GM23248 (cell line): ENCODE measurements at regions not wholly inside any gene's neighbourhood (a gene's known extent, or its start where the extent isn't known, plus 50 kb on each side); places are given as distances from the start of the nearest gene placed in this dataset.

Source experiments
- DNase-seq: peaks from one replicate; pipeline ENCODE4 v3.0.0-alpha.2; 2015
- H2AFZ ChIP-seq: fragments of 200-600 bp; sonication (generic); 2 replicates; pipeline ENCODE4 v1.6.1; 2016; ENCODE audit warnings: antibody characterized with exemption
- H3F3A ChIP-seq: fragments of 200-600 bp; sonication (generic); 2 replicates; pipeline ENCODE4 v1.6.1; 2016; ENCODE audit warnings: mild to moderate bottlenecking, antibody characterized with exemption, mixed run types; ENCODE audit not compliant: insufficient read depth
- H3K27ac ChIP-seq: fragments of 200-600 bp; sonication (generic); 2 replicates; pipeline ENCODE4 v1.5.1; 2016; ENCODE audit warnings: mild to moderate bottlenecking
- H3K27me3 ChIP-seq: fragments of 200-600 bp; sonication (generic); replicated peaks from 2 replicates; pipeline ENCODE4 v1.6.1; 2016; ENCODE audit warnings: mild to moderate bottlenecking; ENCODE audit not compliant: insufficient read depth
- H3K36me3 ChIP-seq: fragments of 200-600 bp; sonication (generic); 2 replicates; pipeline ENCODE4 v1.6.1; 2016; ENCODE audit warnings: low read depth, mild to moderate bottlenecking
- H3K4me1 ChIP-seq: fragments of 200-600 bp; sonication (generic); 2 replicates; pipeline ENCODE4 v1.6.1; 2016; ENCODE audit warnings: mild to moderate bottlenecking; ENCODE audit not compliant: insufficient read depth
- H3K4me2 ChIP-seq: fragments of 200-600 bp; sonication (generic); one replicate; pipeline ENCODE4 v1.6.1; 2016; ENCODE audit warnings: mild to moderate bottlenecking; ENCODE audit not compliant: unreplicated experiment
- H3K4me3 ChIP-seq: fragments of 200-600 bp; sonication (generic); 2 replicates; pipeline ENCODE4 v1.5.1; 2016; ENCODE audit warnings: mild to moderate bottlenecking
- H3K79me2 ChIP-seq: fragments of 200-600 bp; sonication (generic); 2 replicates; pipeline ENCODE4 v1.6.1; 2016; ENCODE audit warnings: mild to moderate bottlenecking; ENCODE audit not compliant: insufficient read depth
- H3K9ac ChIP-seq: fragments of 200-600 bp; sonication (generic); 2 replicates; pipeline ENCODE4 v1.6.1; 2016; ENCODE audit warnings: mild to moderate bottlenecking
- H3K9me2 ChIP-seq: fragments of 200-600 bp; sonication (generic); 2 replicates; pipeline ENCODE4 v1.6.1; 2016; ENCODE audit warnings: mixed run types, mild to moderate bottlenecking, moderate library complexity; ENCODE audit not compliant: insufficient read depth
- H3K9me3 ChIP-seq: fragments of 200-600 bp; sonication (generic); one replicate; pipeline ENCODE4 v1.6.1; 2017; ENCODE audit warnings: low read depth
- H4K20me1 ChIP-seq: fragments of 200-600 bp; sonication (generic); 2 replicates; pipeline ENCODE4 v1.6.0; 2016; ENCODE audit not compliant: insufficient read depth
- EZH2 ChIP-seq: fragments of 200-600 bp; sonication (generic); IDR thresholded peaks from 2 replicates; pipeline ENCODE4 v1.6.1; 2018; ENCODE audit warnings: antibody characterized with exemption, mild to moderate bottlenecking; ENCODE audit not compliant: insufficient read depth, poor library complexity, severe bottlenecking
- EZH2phosphoT487 ChIP-seq: fragments of 200-600 bp; sonication (generic); IDR thresholded peaks from 2 replicates; pipeline ENCODE4 v1.6.1; 2018; ENCODE audit warnings: antibody characterized with exemption, moderate library complexity, mild to moderate bottlenecking, low read depth; ENCODE audit not compliant: insufficient read depth
- WGBS, 2 experiments: methylation state at CpG; one replicate each; pipeline ENCODE4 v1.1.6; 2015 to 2017; ENCODE audit warnings: low lambda C conversion rate in 2 of 2, low coverage in 1 of 2; ENCODE audit errors: missing lambda C conversion rate in 2 of 2; 5-methylcytosine and 5-hydroxymethylcytosine counted together
- in situ Hi-C: fragments of 300-500 bp; cut with MboI; formaldehyde crosslinking; loops from 2 replicates; pipeline ENCODE4 v1.15.0; 2020

- H3K9me2 ChIP-seq: no peaks in the 10 kb centered on the region
- TF ChIP-seq EZH2 (no peak), EZH2phosphoT487 (no peak)
- no peak overlapping the region for H3K9ac ChIP-seq
- H3K9me3 ChIP-seq: no peaks in the 10 kb centered on the region
- WGBS, 2 experiments: 20 to 39% methylated on average over 4 of the region's 4 CpGs
- no peak overlapping the region for H2AFZ ChIP-seq
- no peaks in the 10 kb centered on the region for H3F3A ChIP-seq
- H4K20me1 ChIP-seq: no peaks in the 10 kb centered on the region
- H3K4me1 ChIP-seq: no peaks in the 10 kb centered on the region
- H3K27me3 ChIP-seq: no peaks in the 10 kb centered on the region
- no peaks in the 10 kb centered on the region for H3K36me3 ChIP-seq
- H3K79me2 ChIP-seq: no peaks in the 10 kb centered on the region
- in situ Hi-C loops: no loop called here
- no peak overlapping the region for H3K27ac ChIP-seq
- no peak overlapping the region for H3K4me3 ChIP-seq
- no peak for DNase-seq
- no peak overlapping the region for H3K4me2 ChIP-seq
Observed at GRCh38 chr10:121404611-121405010, 193.6 kb downstream of the FGFR2 start.

- Histone ChIP-seq H4K20me1 (no peaks in the 10 kb centered on the region), H3F3A (no peaks in the 10 kb centered on the region), H3K4me3 (no peak overlapping the region), H3K4me1 (no peaks in the 10 kb centered on the region), H3K9me3 (no peaks in the 10 kb centered on the region), H3K27ac (no peak overlapping the region), H3K36me3 (no peaks in the 10 kb centered on the region), H3K9me2 (no peaks in the 10 kb centered on the region), H3K4me2 (no peak overlapping the region), H3K9ac (no peak overlapping the region), H3K27me3 (no peaks in the 10 kb centered on the region), H2AFZ (no peak overlapping the region), H3K79me2 (no peaks in the 10 kb centered on the region)
- in situ Hi-C loops: no loop called here
- no peak for DNase-seq
- no peak for TF ChIP-seq EZH2phosphoT487
- TF ChIP-seq EZH2: no peak
- 10 to 18% methylated on average over 3 of the region's 3 CpGs for WGBS, 2 experiments
Observed at GRCh38 chr10:121405096-121405495, 193.1 kb downstream of the FGFR2 start.

- Histone ChIP-seq H3K9me2 (no peaks in the 10 kb centered on the region), H3K9me3 (no peaks in the 10 kb centered on the region), H3F3A (no peaks in the 10 kb centered on the region), H3K27ac (no peak overlapping the region), H3K36me3 (no peaks in the 10 kb centered on the region), H3K4me1 (no peaks in the 10 kb centered on the region), H3K4me2 (no peak overlapping the region), H4K20me1 (no peaks in the 10 kb centered on the region), H3K9ac (no peak overlapping the region), H3K4me3 (no peak overlapping the region), H3K79me2 (no peaks in the 10 kb centered on the region), H2AFZ (no peak overlapping the region), H3K27me3 (no peaks in the 10 kb centered on the region)
- WGBS, 2 experiments: 47 to 48% methylated on average over 2 of the region's 2 CpGs
- in situ Hi-C loops: no loop called here
- TF ChIP-seq EZH2phosphoT487 (no peak), EZH2 (no peak)
- no peak for DNase-seq
Observed at GRCh38 chr10:121405549-121405948, 192.7 kb downstream of the FGFR2 start.

GRCh38 chr10:121405953-121406352 lies 192.3 kb downstream of the FGFR2 start:
- Histone ChIP-seq H3K4me3 (no peak overlapping the region), H3K9me3 (no peaks in the 10 kb centered on the region), H3K4me1 (no peaks in the 10 kb centered on the region), H3K27ac (no peak overlapping the region), H3K36me3 (no peaks in the 10 kb centered on the region), H3K9me2 (no peaks in the 10 kb centered on the region), H3K4me2 (no peak overlapping the region), H3K79me2 (no peaks in the 10 kb centered on the region), H3K27me3 (no peaks in the 10 kb centered on the region), H3F3A (no peaks in the 10 kb centered on the region), H2AFZ (no peak overlapping the region), H4K20me1 (no peaks in the 10 kb centered on the region), H3K9ac (no peak overlapping the region)
- no peak for DNase-seq
- in situ Hi-C loops: no loop called here
- TF ChIP-seq EZH2: no peak
- TF ChIP-seq EZH2phosphoT487: no peak
- WGBS, 2 experiments: 36 to 43% methylated on average over 5 of the region's 5 CpGs
